OCI-LY3 (cell line): ENCODE measurements at regions not wholly inside any gene's neighbourhood (a gene's known extent, or its start where the extent isn't known, plus 50 kb on each side); places are given as distances from the start of the nearest gene placed in this dataset.

Experiments
- CTCF ChIP-seq: fragments of 200-600, 300-600 bp; sonication (generic); IDR thresholded peaks from 2 replicates; pipeline ENCODE4 v1.5.1; 2014; ENCODE audit warnings: antibody characterized with exemption, low read length, low read depth
- EZH2phosphoT487 ChIP-seq: fragments of 200-600 bp; shearing (Covaris generic); IDR thresholded peaks from 2 replicates; pipeline ENCODE4 v1.6.1; 2018; ENCODE audit warnings: antibody characterized with exemption, mixed run types, low read depth

GRCh38 chr5:60010328-60010727 lies 116.8 kb upstream of the PDE4D start:
- TF ChIP-seq CTCF (no peak), EZH2phosphoT487 (no peak)
